Stomach (tissue), 8 donors: ENCODE measurements at regions not wholly inside any gene's neighbourhood (a gene's known extent, or its start where the extent isn't known, plus 50 kb on each side); places are given as distances from the start of the nearest gene placed in this dataset.

ENCODE experiments used
- DNase-seq, 2 donors: peaks; one replicate each; pipeline versions ENCODE4 v3.0.0 to v3.0.0-alpha.2; 2013 to 2019
- H3K27ac ChIP-seq, 5 donors: fragments of 200-600 bp in 4 of 5; sonication (generic) in 4 of 5; one replicate each; pipeline ENCODE4 v1.5.1; 2013 to 2019; ENCODE audit warnings: mild to moderate bottlenecking in 1 of 5, moderate library complexity in 1 of 5
- H3K27me3 ChIP-seq, 3 donors: fragments of 200-600 bp; sonication (generic); one replicate each; pipeline ENCODE4 v1.5.1; 2017 to 2019; ENCODE audit warnings: mixed run types in 1 of 3
- H3K36me3 ChIP-seq, 4 donors: fragments of 200-600 bp; sonication (generic); 1 replicate in 3 of 4; 2 replicates in 1 of 4; pipeline ENCODE4 v1.5.1; 2016 to 2019
- H3K4me1 ChIP-seq, 4 donors: fragments of 200-600 bp; sonication (generic); one replicate each; pipeline ENCODE4 v1.5.1; 2016 to 2019
- H3K4me3 ChIP-seq, 4 donors: fragments of 200-600 bp; sonication (generic) in 3 of 4; one replicate each; pipeline ENCODE4 v1.5.1; 2016 to 2019; ENCODE audit warnings: mild to moderate bottlenecking in 1 of 4
- H3K9me3 ChIP-seq, 4 donors: fragments of 200-600 bp; sonication (generic); one replicate each; pipeline ENCODE4 v1.5.1; 2016 to 2019
- CTCF ChIP-seq, 7 experiments: fragments of 450-650 bp in 4 of 7; fragments of 200-600 bp in 3 of 7; sonication (generic) in 3 of 7; IDR thresholded peaks; one replicate each; pipeline ENCODE4 v1.5.1; 2016 to 2019; ENCODE audit warnings: antibody characterized with exemption in 7 of 7, control low read depth in 2 of 7, mild to moderate bottlenecking in 1 of 7
- EP300 ChIP-seq: sonication (generic); formaldehyde crosslinking; IDR thresholded peaks from one replicate; pipeline ENCODE4 v1.6.1; 2017; ENCODE audit warnings: antibody characterized with exemption
- POLR2A ChIP-seq, 4 donors: fragments of 450-650 bp; IDR thresholded peaks; one replicate each; pipeline ENCODE4 v1.6.1; 2016; ENCODE audit warnings: antibody characterized with exemption in 4 of 4, control low read depth in 2 of 4, mild to moderate bottlenecking in 1 of 4, moderate library complexity in 1 of 4
- POLR2AphosphoS5 ChIP-seq, 3 donors: sonication (generic); formaldehyde crosslinking; IDR thresholded peaks; one replicate each; pipeline ENCODE4 v1.6.1; 2016; ENCODE audit warnings: antibody characterized with exemption in 3 of 3
- WGBS, 5 donors: extraction: QIAGEN DNeasy Blood & Tissue Kit in 3 of 5; methylation state at CpG; one replicate each; pipeline versions ENCODE4 v1.1.5 to v1.1.7; 2013 to 2018; 5-methylcytosine and 5-hydroxymethylcytosine counted together
- intact Hi-C: fragments of 100-400 bp; cut with DNase I; formaldehyde crosslinking; loops from one replicate; pipeline ENCODE4 v1.15.1; 2023; ENCODE audit warnings: low total_unique reads
- donor health status: healthy with polysubstance abuse.
- donor health status: Bipolar disorder and iron deficiency.
- donor health status: healthy.

GRCh38 chr10:45505311-45505710 lies 131.3 kb downstream of the ALOX5 start:
- H3K27me3 ChIP-seq, result no peaks in the 10 kb centered on the region
- no peaks in the 10 kb centered on the region for H3K36me3 ChIP-seq
- H3K4me3 ChIP-seq, result no peak overlapping the region
- H3K27ac ChIP-seq, result no peak overlapping the region
- 79 to 84% (median 80%) methylated on average over 2 of the region's 2 CpGs for WGBS, 5 donors
- intact Hi-C loops, result no loop called here
- H3K9me3 ChIP-seq, result no peaks in the 10 kb centered on the region
- TF ChIP-seq CTCF (IDR thresholded peaks at IDR 0.05), result no peak
- no peak for TF ChIP-seq EP300
- no peak for TF ChIP-seq POLR2A (IDR thresholded peaks at IDR 0.05)
- TF ChIP-seq POLR2AphosphoS5 (IDR thresholded peaks at IDR 0.05), result no peak
- DNase-seq, result peak in 1 of 2 donors; percentile 36
- H3K4me1 ChIP-seq, result peaks cover 0 to 4% (median 0%) of the 10 kb centered on the region in 4 donors

GRCh38 chr10:45502458-45502857 lies 128.4 kb downstream of the ALOX5 start:
- no peak for DNase-seq
- no peaks in the 10 kb centered on the region for H3K27me3 ChIP-seq
- H3K27ac ChIP-seq, result no peak overlapping the region
- no peak for TF ChIP-seq CTCF (IDR thresholded peaks at IDR 0.05)
- TF ChIP-seq POLR2A (IDR thresholded peaks at IDR 0.05), result no peak
- TF ChIP-seq POLR2AphosphoS5 (IDR thresholded peaks at IDR 0.05), result no peak
- no peak for TF ChIP-seq EP300
- intact Hi-C loops, result no loop called here
- no peaks in the 10 kb centered on the region for H3K36me3 ChIP-seq
- H3K9me3 ChIP-seq, result no peaks in the 10 kb centered on the region
- H3K4me1 ChIP-seq, result peaks cover 0 to 4% (median 0%) of the 10 kb centered on the region in 4 donors
- H3K4me3 ChIP-seq, result no peak overlapping the region

- peaks cover 0 to 4% (median 0%) of the 10 kb centered on the region in 4 donors for H3K4me1 ChIP-seq
- no peaks in the 10 kb centered on the region for H3K27me3 ChIP-seq
- H3K9me3 ChIP-seq, result no peaks in the 10 kb centered on the region
- H3K36me3 ChIP-seq, result no peaks in the 10 kb centered on the region
- no peak overlapping the region for H3K4me3 ChIP-seq
- DNase-seq, result no peak
- intact Hi-C loops, result no loop called here
- no peak overlapping the region for H3K27ac ChIP-seq
- no peak for TF ChIP-seq POLR2A (IDR thresholded peaks at IDR 0.05)
- no peak for TF ChIP-seq CTCF (IDR thresholded peaks at IDR 0.05)
- TF ChIP-seq POLR2AphosphoS5 (IDR thresholded peaks at IDR 0.05), result no peak
- TF ChIP-seq EP300, result no peak
Measured at GRCh38 chr10:45501791-45502190, 127.8 kb downstream of the ALOX5 start.

- DNase-seq, result no peak
- H3K9me3 ChIP-seq, result peaks cover 0 to 6% (median under 1%) of the 10 kb centered on the region in 4 donors
- no peaks in the 10 kb centered on the region for H3K36me3 ChIP-seq
- no peak overlapping the region for H3K4me3 ChIP-seq
- TF ChIP-seq CTCF (IDR thresholded peaks at IDR 0.05) (no peak), EP300 (no peak), POLR2A (IDR thresholded peaks at IDR 0.05) (no peak), POLR2AphosphoS5 (IDR thresholded peaks at IDR 0.05) (no peak)
- H3K27me3 ChIP-seq, result no peaks in the 10 kb centered on the region
- no peak overlapping the region for H3K27ac ChIP-seq
- peaks cover 0 to 4% (median 0%) of the 10 kb centered on the region in 4 donors for H3K4me1 ChIP-seq
- intact Hi-C loops, result no loop called here
- WGBS, 5 donors, result 71 to 88% (median 87%) methylated on average over 1 of the region's 1 CpG
Measured at GRCh38 chr10:45500798-45501197, 126.8 kb downstream of the ALOX5 start.
